ENCODE measurements at regions not wholly inside any gene's neighbourhood (a gene's known extent, or its start where the extent isn't known, plus 50 kb on each side); places are given as distances from the start of the nearest gene placed in this dataset.

- no peaks in the 10 kb centered on the region for H3K4me1 ChIP-seq (replicated peaks in 1 of 2)
- TF ChIP-seq CTCF (IDR thresholded peaks at IDR 0.05) = no peak
- 81 to 82% (median 82%) methylated on average over 3 of the region's 3 CpGs for WGBS, 4 donors
- DNase-seq = no peak
- no peaks in the 10 kb centered on the region for H3K9me3 ChIP-seq (replicated peaks in 1 of 3)
- no peak overlapping the region for H3K4me3 ChIP-seq
- no peaks in the 10 kb centered on the region for H3K36me3 ChIP-seq (replicated peaks in 1 of 2)
- no peaks in the 10 kb centered on the region for H3K27me3 ChIP-seq
- H3K27ac ChIP-seq = no peak overlapping the region
- intact Hi-C loops (cut with DNase I) = no loop called here
Measured at GRCh38 chr4:186819342-186820086, 95.9 kb upstream of the FAT1 start.

GRCh38 chr4:186820391-186820891, 96.8 kb upstream of the FAT1 start:
- DNase-seq = peak in 6 of 7 donors; percentile 17 to 58 (median 52)
- intact Hi-C loops (cut with DNase I) = no loop called here
- H3K27me3 ChIP-seq = no peaks in the 10 kb centered on the region
- no peak overlapping the region for H3K27ac ChIP-seq
- H3K4me3 ChIP-seq = no peak overlapping the region
- no peaks in the 10 kb centered on the region for H3K4me1 ChIP-seq (replicated peaks in 1 of 2)
- 36 to 53% (median 48%) methylated on average over 4 of the region's 4 CpGs for WGBS, 4 donors
- TF ChIP-seq POLR2A (IDR thresholded peaks at IDR 0.05) (no peak), CTCF (IDR thresholded peaks at IDR 0.05) (no peak)
- no peaks in the 10 kb centered on the region for H3K36me3 ChIP-seq (replicated peaks in 1 of 2)
- no peaks in the 10 kb centered on the region for H3K9me3 ChIP-seq (replicated peaks in 1 of 3)

GRCh38 chr4:186823989-186824388, 100.3 kb upstream of the FAT1 start:
- no peak overlapping the region for H3K27ac ChIP-seq
- TF ChIP-seq CTCF (IDR thresholded peaks at IDR 0.05) (no peak), POLR2A (IDR thresholded peaks at IDR 0.05) (no peak)
- no peaks in the 10 kb centered on the region for H3K27me3 ChIP-seq
- 43 to 51% (median 47%) methylated on average over 3 of the region's 3 CpGs for WGBS, 4 donors
- intact Hi-C loops (cut with DNase I) = no loop called here
- H3K9me3 ChIP-seq (replicated peaks in 1 of 3) = no peaks in the 10 kb centered on the region
- H3K36me3 ChIP-seq (replicated peaks in 1 of 2) = no peaks in the 10 kb centered on the region
- H3K4me1 ChIP-seq (replicated peaks in 1 of 2) = no peaks in the 10 kb centered on the region
- no peak for DNase-seq
- H3K4me3 ChIP-seq = no peak overlapping the region

GRCh38 chr4:186825069-186825468, 101.4 kb upstream of the FAT1 start:
- H3K27me3 ChIP-seq = no peaks in the 10 kb centered on the region
- TF ChIP-seq POLR2A (IDR thresholded peaks at IDR 0.05) = no peak
- TF ChIP-seq CTCF (IDR thresholded peaks at IDR 0.05) = no peak
- H3K27ac ChIP-seq = no peak overlapping the region
- no peak overlapping the region for H3K4me3 ChIP-seq
- H3K4me1 ChIP-seq (replicated peaks in 1 of 2) = no peaks in the 10 kb centered on the region
- H3K9me3 ChIP-seq (replicated peaks in 1 of 3) = no peaks in the 10 kb centered on the region
- no peaks in the 10 kb centered on the region for H3K36me3 ChIP-seq (replicated peaks in 1 of 2)
- no peak for DNase-seq
- intact Hi-C loops (cut with DNase I) = no loop called here
- WGBS, 4 donors = 54 to 67% (median 60%) methylated on average over 3 of the region's 3 CpGs
